Liver (tissue), 3 donors: ENCODE measurements at regions not wholly inside any gene's neighbourhood (a gene's known extent, or its start where the extent isn't known, plus 50 kb on each side); places are given as distances from the start of the nearest gene placed in this dataset.

Source experiments
- ATF3 ChIP-seq: IDR thresholded peaks from 2 replicates; pipeline ENCODE4 v1.6.1; 2016; ENCODE audit warnings: antibody characterized with exemption
- CTCF ChIP-seq: fragments of 150-350 bp; IDR thresholded peaks from 2 replicates; pipeline ENCODE4 v1.5.1; 2017; ENCODE audit warnings: improper control_type of control experiment, low read depth, low read length; ENCODE audit not compliant: missing input control
- EGR1 ChIP-seq, 2 donors: IDR thresholded peaks; 2 replicates each; pipeline ENCODE4 v1.6.1; 2016 to 2018; ENCODE audit warnings: antibody characterized with exemption in 2 of 2, low read depth in 2 of 2
- JUND ChIP-seq, 2 donors: IDR thresholded peaks; 2 replicates each; pipeline ENCODE4 v1.6.1; 2016; ENCODE audit warnings: antibody characterized with exemption in 2 of 2
- MAX ChIP-seq: IDR thresholded peaks from 2 replicates; pipeline ENCODE4 v1.6.1; 2016; ENCODE audit warnings: antibody characterized with exemption
- RAD21 ChIP-seq, 2 donors: IDR thresholded peaks; 2 replicates each; pipeline ENCODE4 v1.6.1; 2016; ENCODE audit warnings: antibody characterized with exemption in 2 of 2, mild to moderate bottlenecking in 2 of 2
- REST ChIP-seq: IDR thresholded peaks from 2 replicates; pipeline ENCODE4 v1.6.1; 2016; ENCODE audit warnings: antibody characterized with exemption, mild to moderate bottlenecking
- RXRA ChIP-seq, 2 donors: IDR thresholded peaks; 2 replicates each; pipeline ENCODE4 v1.6.1; 2017 to 2018; ENCODE audit warnings: antibody characterized with exemption in 2 of 2, mild to moderate bottlenecking in 1 of 2
- TAF1 ChIP-seq: conservative IDR thresholded peaks from 2 replicates; pipeline ENCODE4 v1.6.1; 2016; ENCODE audit warnings: antibody characterized with exemption, mild to moderate bottlenecking
- YY1 ChIP-seq: IDR thresholded peaks from 2 replicates; pipeline ENCODE4 v1.6.1; 2016; ENCODE audit warnings: antibody characterized with exemption, mild to moderate bottlenecking
- donor health status: healthy.
- donor health status: healthy.

- TF ChIP-seq CTCF (no peak), TAF1 (no peak), JUND (IDR thresholded peaks at IDR 0.05) (no peak), ATF3 (no peak), RXRA (IDR thresholded peaks at IDR 0.05) (no peak), REST (no peak), YY1 (no peak), EGR1 (IDR thresholded peaks at IDR 0.05; ENCODE audit: low read depth in 2 of 2) (no peak), RAD21 (IDR thresholded peaks at IDR 0.05) (no peak), MAX (no peak)
These were observed 956.3 kb downstream of the SLC4A3 start for GRCh38 chr2:220583725-220584124.
